Neuronal stem cell (in vitro differentiated cells): ENCODE measurements at regions not wholly inside any gene's neighbourhood (a gene's known extent, or its start where the extent isn't known, plus 50 kb on each side); places are given as distances from the start of the nearest gene placed in this dataset.

Experiments used
- DNase-seq: peaks from one replicate; pipeline ENCODE4 v3.0.0-alpha.2; 2013; ENCODE audit warnings: low spot score
- H2AFZ ChIP-seq: one replicate; pipeline ENCODE4 v1.6.1; 2013; ENCODE audit warnings: mild to moderate bottlenecking, low read length, inconsistent platforms
- H2AK5ac ChIP-seq: 2 replicates; pipeline ENCODE4 v1.6.1; 2013; ENCODE audit warnings: low read depth, mild to moderate bottlenecking, inconsistent platforms, low read length, moderate library complexity, mixed read lengths
- H2BK120ac ChIP-seq: 2 replicates; pipeline ENCODE4 v1.6.1; 2013; ENCODE audit warnings: low read depth, mild to moderate bottlenecking, inconsistent platforms, low read length, moderate library complexity, mixed read lengths
- H2BK12ac ChIP-seq: one replicate; pipeline ENCODE4 v1.6.1; 2013; ENCODE audit warnings: low read length, inconsistent platforms
- H2BK15ac ChIP-seq: 2 replicates; pipeline ENCODE4 v1.6.1; 2013; ENCODE audit warnings: mild to moderate bottlenecking, low read length, inconsistent platforms, mixed read lengths
- H2BK5ac ChIP-seq: one replicate; pipeline ENCODE4 v1.6.1; 2013; ENCODE audit warnings: inconsistent platforms, mild to moderate bottlenecking, low read length, moderate library complexity
- H3K14ac ChIP-seq: one replicate; pipeline ENCODE4 v1.6.1; 2013; ENCODE audit warnings: low read length, inconsistent platforms
- H3K18ac ChIP-seq: 2 replicates; pipeline ENCODE4 v1.6.1; 2013; ENCODE audit warnings: low read length, inconsistent platforms
- H3K23ac ChIP-seq: 2 replicates; pipeline ENCODE4 v1.6.1; 2013; ENCODE audit warnings: low read depth, mild to moderate bottlenecking, mixed read lengths, low read length, inconsistent platforms; ENCODE audit not compliant: poor library complexity
- H3K27ac ChIP-seq: replicated peaks from 3 replicates; pipeline ENCODE4 v1.5.1; 2013; ENCODE audit warnings: low read length, inconsistent platforms
- H3K27me3 ChIP-seq, 3 experiments: 2 replicates each; pipeline ENCODE4 v1.6.1; 2013; ENCODE audit warnings: low read length in 3 of 3, mild to moderate bottlenecking in 2 of 3, inconsistent platforms in 1 of 3, low read depth in 1 of 3, mixed read lengths in 1 of 3, moderate library complexity in 1 of 3; ENCODE audit not compliant: control insufficient read depth in 3 of 3, insufficient read depth in 3 of 3
- H3K36me3 ChIP-seq, 2 donors: replicated peaks in 1 of 2; 2 replicates each; pipeline ENCODE4 v1.6.1; 2013; ENCODE audit warnings: low read length in 2 of 2; ENCODE audit not compliant: control insufficient read depth in 2 of 2, insufficient read depth in 2 of 2
- H3K4ac ChIP-seq: 2 replicates; pipeline ENCODE4 v1.6.1; 2013; ENCODE audit warnings: inconsistent platforms, mild to moderate bottlenecking, low read length, moderate library complexity
- H3K4me1 ChIP-seq, 2 donors: 1 replicate in 1 of 2; 2 replicates in 1 of 2; pipeline ENCODE4 v1.6.1; 2013; ENCODE audit warnings: low read length in 2 of 2, low read depth in 1 of 2; ENCODE audit not compliant: control insufficient read depth in 2 of 2, insufficient read depth in 1 of 2
- H3K4me2 ChIP-seq: one replicate; pipeline ENCODE4 v1.6.1; 2013; ENCODE audit warnings: mild to moderate bottlenecking, low read length, inconsistent platforms; ENCODE audit not compliant: insufficient read depth, poor library complexity, severe bottlenecking
- H3K4me3 ChIP-seq, 2 donors: 2 replicates each; pipeline ENCODE4 v1.5.1; 2013; ENCODE audit warnings: low read length in 2 of 2, mild to moderate bottlenecking in 2 of 2, inconsistent platforms in 1 of 2, moderate library complexity in 1 of 2
- H3K79me1 ChIP-seq: one replicate; pipeline ENCODE4 v1.6.1; 2013; ENCODE audit warnings: low read depth, mild to moderate bottlenecking, inconsistent platforms, low read length, moderate library complexity
- H3K9ac ChIP-seq: one replicate; pipeline ENCODE4 v1.6.1; 2013; ENCODE audit warnings: mild to moderate bottlenecking, low read depth, low read length, inconsistent platforms; ENCODE audit not compliant: poor library complexity
- H3K9me3 ChIP-seq, 2 donors: replicated peaks in 1 of 2; 2 replicates each; pipeline versions ENCODE3 to v1.6.1; 2013; ENCODE audit warnings: low read length in 2 of 2, mild to moderate bottlenecking in 2 of 2, inconsistent platforms in 1 of 2, low read depth in 1 of 2, mixed read lengths in 1 of 2, moderate library complexity in 1 of 2; ENCODE audit not compliant: control insufficient read depth in 2 of 2, insufficient read depth in 1 of 2
- H4K8ac ChIP-seq: one replicate; pipeline ENCODE4 v1.6.1; 2013; ENCODE audit warnings: low read depth, mild to moderate bottlenecking, inconsistent platforms, low read length, moderate library complexity
- H4K91ac ChIP-seq: one replicate; pipeline ENCODE4 v1.6.1; 2013; ENCODE audit warnings: low read length, low read depth, mild to moderate bottlenecking, inconsistent platforms; ENCODE audit not compliant: poor library complexity
- WGBS, 2 donors: extraction: QIAGEN DNeasy Blood & Tissue Kit; methylation state at CpG; one replicate each; pipeline ENCODE4 v1.1.7; 2013; ENCODE audit warnings: missing lambda C conversion rate in 2 of 2, mixed read lengths in 1 of 2; ENCODE audit not compliant: insufficient read length in 2 of 2, insufficient replicate concordance in 1 of 2; ENCODE audit errors: extremely low coverage in 2 of 2; 5-methylcytosine and 5-hydroxymethylcytosine counted together

DNA sequence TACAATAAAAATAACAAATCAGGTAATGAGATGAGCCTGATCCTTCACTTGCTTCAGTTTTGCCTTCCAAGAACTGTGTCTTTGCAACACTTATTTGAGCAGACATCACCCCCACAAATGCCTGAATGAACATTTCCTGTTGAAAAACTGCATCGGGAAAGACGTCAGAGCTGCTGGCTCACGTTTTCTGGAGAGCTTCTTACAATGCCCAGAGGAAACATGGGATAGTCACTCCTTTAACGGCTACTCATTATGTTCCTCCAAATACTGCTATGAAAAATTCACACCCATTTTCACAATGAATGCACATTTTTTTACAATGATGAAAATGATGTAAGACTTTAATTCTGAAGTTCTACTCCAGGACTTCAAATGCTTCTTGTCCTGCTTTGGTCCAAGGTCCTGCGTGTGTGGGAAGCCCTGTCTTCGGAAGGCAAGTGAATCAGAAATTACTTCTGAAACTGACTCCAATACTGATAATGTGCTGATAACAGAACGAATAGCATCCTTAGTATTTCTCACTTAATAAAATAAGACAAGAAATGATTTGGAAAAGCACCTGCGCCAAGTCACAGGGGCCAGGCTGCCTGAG lies 238.0 kb downstream of the ANKRD60 start:
- Histone ChIP-seq H2BK12ac (no peak overlapping the region), H3K27me3 (peaks cover 0 to 6% (median 0%) of the 10 kb centered on the region in 3 experiments), H3K14ac (no peak overlapping the region), H3K27ac (no peak overlapping the region), H2AFZ (no peak overlapping the region), H4K91ac (no peak overlapping the region), H3K4me2 (no peak overlapping the region), H3K9ac (no peak overlapping the region), H3K23ac (no peak overlapping the region), H3K9me3 (no peaks in the 10 kb centered on the region), H4K8ac (no peak overlapping the region), H3K79me1 (no peaks in the 10 kb centered on the region), H2BK5ac (no peak overlapping the region), H3K4ac (no peak overlapping the region), H2BK120ac (no peak overlapping the region), H3K36me3 (no peaks in the 10 kb centered on the region), H2BK15ac (no peak overlapping the region), H3K4me3 (no peak overlapping the region), H3K18ac (no peak overlapping the region), H2AK5ac (no peak overlapping the region), H3K4me1 (peaks cover 0 to 3% of the 10 kb centered on the region in 2 donors)
- WGBS, 2 donors, result no CpG with 5 or more reads among the region's 8 CpGs
- no peak for DNase-seq

DNA sequence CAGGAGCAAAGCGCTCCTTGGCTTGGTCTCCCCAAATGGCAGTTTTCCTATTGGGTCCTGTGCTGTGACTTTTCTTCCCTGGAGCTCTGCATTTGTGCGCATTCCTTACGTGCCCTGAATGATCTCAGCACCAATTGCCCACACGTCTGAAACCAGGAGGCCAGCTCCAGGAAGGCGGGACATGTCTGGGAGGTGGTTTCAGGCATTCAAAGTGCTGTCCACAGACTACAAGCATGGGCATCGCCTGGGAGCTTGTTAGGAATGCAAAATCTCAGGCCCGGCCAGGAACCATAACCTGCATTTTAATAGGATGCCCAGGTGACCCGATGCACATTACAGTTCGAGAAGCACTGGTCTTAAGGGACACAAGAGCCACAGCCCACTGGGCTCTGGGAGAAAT lies 239.6 kb downstream of the ANKRD60 start:
- H2AFZ ChIP-seq, result no peak overlapping the region
- no peak overlapping the region for H2BK12ac ChIP-seq
- no peak overlapping the region for H3K18ac ChIP-seq
- no peak overlapping the region for H3K27ac ChIP-seq
- no peak for DNase-seq
- no peak overlapping the region for H2BK120ac ChIP-seq
- no peaks in the 10 kb centered on the region for H3K79me1 ChIP-seq
- no peaks in the 10 kb centered on the region for H3K36me3 ChIP-seq
- WGBS, 2 donors, result no CpG with 5 or more reads among the region's 9 CpGs
- H3K23ac ChIP-seq, result no peak overlapping the region
- peaks cover 0 to 3% of the 10 kb centered on the region in 2 donors for H3K4me1 ChIP-seq
- no peak overlapping the region for H4K8ac ChIP-seq
- H3K4ac ChIP-seq, result no peak overlapping the region
- H3K4me2 ChIP-seq, result no peak overlapping the region
- no peak overlapping the region for H2AK5ac ChIP-seq
- no peak overlapping the region for H4K91ac ChIP-seq
- no peak overlapping the region for H3K9ac ChIP-seq
- H2BK5ac ChIP-seq, result no peak overlapping the region
- H3K4me3 ChIP-seq, result no peak overlapping the region
- H3K14ac ChIP-seq, result no peak overlapping the region
- H3K9me3 ChIP-seq, result no peaks in the 10 kb centered on the region
- peaks cover 0 to 10% (median 0%) of the 10 kb centered on the region in 3 experiments for H3K27me3 ChIP-seq
- H2BK15ac ChIP-seq, result no peak overlapping the region

DNA sequence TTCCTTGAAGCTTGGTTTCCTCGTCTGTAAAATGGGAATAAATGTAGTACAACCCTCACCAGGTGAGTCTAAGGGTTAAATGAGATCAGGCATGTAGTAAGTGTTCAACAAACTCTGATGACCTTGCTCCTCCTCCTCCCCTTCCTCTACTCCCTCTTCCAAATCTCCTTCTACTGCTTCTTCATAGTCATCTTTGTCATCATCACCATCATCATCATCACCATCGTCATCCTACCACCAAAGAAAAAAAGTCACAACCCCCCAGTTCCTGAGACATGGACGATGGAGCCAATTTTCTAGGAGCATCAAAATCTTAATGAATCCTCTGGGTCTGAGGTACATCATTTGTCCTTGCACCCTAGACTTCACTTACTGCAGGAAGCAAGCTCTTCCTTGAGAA lies 240.0 kb downstream of the ANKRD60 start:
- H4K8ac ChIP-seq, result no peak overlapping the region
- H3K4me3 ChIP-seq, result no peak overlapping the region
- no peak overlapping the region for H3K4me2 ChIP-seq
- no peak overlapping the region for H2BK15ac ChIP-seq
- no peak overlapping the region for H4K91ac ChIP-seq
- no peak overlapping the region for H2BK120ac ChIP-seq
- no CpG with 5 or more reads among the region's 3 CpGs for WGBS, 2 donors
- H3K4me1 ChIP-seq, result peaks cover 0 to 3% of the 10 kb centered on the region in 2 donors
- H3K23ac ChIP-seq, result no peak overlapping the region
- H3K36me3 ChIP-seq, result no peaks in the 10 kb centered on the region
- no peak overlapping the region for H2AK5ac ChIP-seq
- no peak overlapping the region for H3K18ac ChIP-seq
- no peak for DNase-seq
- H3K4ac ChIP-seq, result no peak overlapping the region
- H2BK5ac ChIP-seq, result no peak overlapping the region
- no peak overlapping the region for H3K27ac ChIP-seq
- no peak overlapping the region for H3K9ac ChIP-seq
- no peak overlapping the region for H3K14ac ChIP-seq
- H2BK12ac ChIP-seq, result no peak overlapping the region
- peaks cover 0 to 10% (median 0%) of the 10 kb centered on the region in 3 experiments for H3K27me3 ChIP-seq
- H3K79me1 ChIP-seq, result no peaks in the 10 kb centered on the region
- no peak overlapping the region for H2AFZ ChIP-seq
- H3K9me3 ChIP-seq, result no peaks in the 10 kb centered on the region

DNA sequence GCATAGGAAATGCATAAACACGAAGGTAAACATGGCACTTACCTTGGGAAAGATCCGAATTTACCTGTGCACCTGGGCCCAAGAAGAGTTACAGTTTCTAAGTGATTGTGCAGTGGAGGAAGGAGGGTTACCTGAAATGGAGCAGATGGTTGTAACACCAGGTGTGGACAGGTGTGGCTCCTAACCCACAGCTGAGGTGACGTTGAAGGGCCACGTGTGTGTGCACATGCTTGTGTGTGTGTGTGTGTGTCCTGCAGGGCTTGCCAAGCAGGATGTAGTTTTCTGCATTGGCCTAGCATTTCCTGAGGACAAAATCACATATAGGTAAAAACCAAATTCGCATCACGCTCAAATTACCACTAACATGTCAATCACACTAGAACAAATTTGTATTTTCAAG lies 240.8 kb downstream of the ANKRD60 start:
- Histone ChIP-seq H4K8ac (no peak overlapping the region), H2BK120ac (no peak overlapping the region), H3K23ac (no peak overlapping the region), H3K4ac (no peak overlapping the region), H3K79me1 (no peaks in the 10 kb centered on the region), H3K27me3 (peaks cover 0 to 7% (median 0%) of the 10 kb centered on the region in 3 experiments), H3K14ac (no peak overlapping the region), H3K9ac (no peak overlapping the region), H4K91ac (no peak overlapping the region), H2BK12ac (no peak overlapping the region), H3K27ac (no peak overlapping the region), H3K36me3 (no peaks in the 10 kb centered on the region), H3K9me3 (no peaks in the 10 kb centered on the region), H3K18ac (no peak overlapping the region), H2BK15ac (no peak overlapping the region), H2BK5ac (no peak overlapping the region), H2AFZ (no peak overlapping the region), H3K4me3 (no peak overlapping the region), H3K4me1 (peaks cover 0 to 3% of the 10 kb centered on the region in 2 donors), H3K4me2 (no peak overlapping the region), H2AK5ac (no peak overlapping the region)
- WGBS, 2 donors, result no CpG with 5 or more reads among the region's 6 CpGs
- DNase-seq, result no peak
